HEK293 (cell line): ENCODE measurements at regions not wholly inside any gene's neighbourhood (a gene's known extent, or its start where the extent isn't known, plus 50 kb on each side); places are given as distances from the start of the nearest gene placed in this dataset.

Source experiments
- CTCF ChIA-PET: fragments of 350-600 bp; formaldehyde crosslinking; extraction: SDS; loops from one replicate; lab custom pipeline; 2021; ENCODE audit warnings: antibody characterized with exemption; lab: Yijun Ruan, JAX
- POLR2A ChIA-PET: fragments of 300-600 bp; formaldehyde crosslinking; extraction: SDS; loops from one replicate; lab custom pipeline; 2020; ENCODE audit warnings: antibody characterized with exemption, inconsistent platforms; lab: Yijun Ruan, JAX
- H3K27ac ChIP-seq: fragments of 200-500 bp; sonication (Bioruptor generic); 2 replicates; pipeline ENCODE4 v1.5.1; 2014; ENCODE audit warnings: low read depth, low read length, control low read depth, inconsistent platforms; ENCODE audit errors: extremely low read depth
- H3K36me3 ChIP-seq, 2 experiments: fragments of 200-500 bp in 1 of 2; sonication (Bioruptor generic) in 1 of 2; 1 replicate in 1 of 2; 2 replicates in 1 of 2; pipeline ENCODE4 v1.5.1; 2014 to 2017; ENCODE audit warnings: inconsistent platforms in 2 of 2, low read length in 2 of 2; ENCODE audit not compliant: control insufficient read depth in 2 of 2, insufficient read depth in 1 of 2
- H3K4me1 ChIP-seq: fragments of 200-500 bp; sonication (Bioruptor generic); 2 replicates; pipeline ENCODE4 v1.5.1; 2014; ENCODE audit warnings: mild to moderate bottlenecking, low read length, inconsistent platforms; ENCODE audit not compliant: control insufficient read depth, insufficient read depth
- H3K4me3 ChIP-seq: 2 replicates; pipeline ENCODE4 v1.5.1; 2011; ENCODE audit warnings: low read depth, mild to moderate bottlenecking, control low read depth, low read length, moderate library complexity
- H3K9me3 ChIP-seq: fragments of 200-500 bp; sonication (Bioruptor generic); 2 replicates; pipeline ENCODE4 v1.5.1; 2014; ENCODE audit warnings: low read depth, low read length, inconsistent platforms; ENCODE audit not compliant: control insufficient read depth, insufficient read depth
- GLIS2 ChIP-seq: fragments of 450-650 bp; formaldehyde crosslinking; IDR thresholded peaks from 2 replicates; pipeline ENCODE4 v1.5.1; 2016; ENCODE audit warnings: missing biosample characterization, missing genetic modification characterization
- HOXA7 ChIP-seq: sonication (generic); formaldehyde crosslinking; IDR thresholded peaks from 2 replicates; pipeline ENCODE4 v1.8.1; 2022; ENCODE audit warnings: missing genetic modification reagents, borderline replicate concordance
- HOXC10 ChIP-seq: sonication (generic); formaldehyde crosslinking; IDR thresholded peaks from 2 replicates; pipeline ENCODE4 v1.8.1; 2023; ENCODE audit warnings: mild to moderate bottlenecking, missing genetic modification reagents
- IKZF3 ChIP-seq: fragments of 450-650 bp; IDR thresholded peaks from 2 replicates; pipeline ENCODE4 v1.5.0; 2018; ENCODE audit warnings: missing biosample characterization, mild to moderate bottlenecking, missing genetic modification characterization, moderate library complexity
- KLF16 ChIP-seq: fragments of 450-650 bp; formaldehyde crosslinking; IDR thresholded peaks from 2 replicates; pipeline ENCODE4 v1.5.1; 2017; ENCODE audit warnings: missing biosample characterization, missing genetic modification characterization
- SETDB1 ChIP-seq: IDR thresholded peaks from one replicate; pipeline ENCODE4 v1.6.1; 2017; ENCODE audit warnings: mild to moderate bottlenecking, low read length, moderate library complexity, mixed read lengths; ENCODE audit not compliant: insufficient read length
- WT1 ChIP-seq: fragments of 450-650 bp; formaldehyde crosslinking; IDR thresholded peaks from 2 replicates; pipeline ENCODE4 v1.5.1; 2016; ENCODE audit warnings: missing biosample characterization, missing genetic modification characterization
- YY1 ChIP-seq: fragments of 450-650 bp; formaldehyde crosslinking; IDR thresholded peaks from 2 replicates; pipeline ENCODE4 v1.5.1; 2018; ENCODE audit warnings: missing biosample characterization, missing genetic modification characterization
- ZBTB20 ChIP-seq: fragments of 450-650 bp; formaldehyde crosslinking; IDR thresholded peaks from 2 replicates; pipeline ENCODE4 v1.5.1; 2016; ENCODE audit warnings: missing biosample characterization, missing genetic modification characterization
- ZNF302 ChIP-seq: fragments of 450-650 bp; formaldehyde crosslinking; IDR thresholded peaks from 2 replicates; pipeline ENCODE4 v1.5.1; 2016; ENCODE audit warnings: missing biosample characterization, missing genetic modification characterization, low read depth
- ZNF416 ChIP-seq: fragments of 450-650 bp; formaldehyde crosslinking; IDR thresholded peaks from 2 replicates; pipeline ENCODE4 v1.5.1; 2016; ENCODE audit warnings: missing biosample characterization, missing genetic modification characterization
- ZNF423 ChIP-seq: fragments of 450-650 bp; formaldehyde crosslinking; IDR thresholded peaks from 2 replicates; pipeline ENCODE4 v1.5.1; 2016; ENCODE audit warnings: missing biosample characterization, missing genetic modification characterization
- ZNF560 ChIP-seq: fragments of 450-650 bp; formaldehyde crosslinking; IDR thresholded peaks from 2 replicates; pipeline ENCODE4 v1.5.1; 2017; ENCODE audit warnings: missing biosample characterization, missing genetic modification characterization, borderline replicate concordance
- ZNF571 ChIP-seq: fragments of 450-650 bp; formaldehyde crosslinking; IDR thresholded peaks from 2 replicates; pipeline ENCODE4 v1.5.0; 2017; ENCODE audit warnings: missing biosample characterization, missing genetic modification characterization
- TF ChIP-seq, protein P1 (sequence below): IDR thresholded peaks from 2 replicates; pipeline ENCODE4 v1.6.1; 2011; ENCODE audit warnings: mild to moderate bottlenecking, low read depth, low read length, borderline replicate concordance
- TF ChIP-seq, protein P2 (sequence below): fragments of 450-650 bp; formaldehyde crosslinking; IDR thresholded peaks from 2 replicates; pipeline ENCODE4 v1.5.1; 2016; ENCODE audit warnings: missing biosample characterization, missing genetic modification characterization, low read depth
- TF ChIP-seq, protein P3 (sequence below): fragments of 450-650 bp; IDR thresholded peaks from 2 replicates; pipeline ENCODE4 v1.5.1; 2018; ENCODE audit warnings: missing biosample characterization, mild to moderate bottlenecking, missing genetic modification characterization
- TF ChIP-seq, protein P4 (sequence below): fragments of 450-650 bp; formaldehyde crosslinking; IDR thresholded peaks from 2 replicates; pipeline ENCODE4 v1.5.1; 2016; ENCODE audit warnings: missing biosample characterization, missing genetic modification characterization
- TF ChIP-seq, protein P5 (sequence below): fragments of 450-650 bp; formaldehyde crosslinking; IDR thresholded peaks from 2 replicates; pipeline ENCODE4 v1.5.1; 2017; ENCODE audit warnings: missing biosample characterization, missing genetic modification characterization
- TF ChIP-seq, protein P6 (sequence below): fragments of 450-650 bp; formaldehyde crosslinking; IDR thresholded peaks from 2 replicates; pipeline ENCODE4 v1.5.1; 2016; ENCODE audit warnings: missing biosample characterization, missing genetic modification characterization

DNA sequence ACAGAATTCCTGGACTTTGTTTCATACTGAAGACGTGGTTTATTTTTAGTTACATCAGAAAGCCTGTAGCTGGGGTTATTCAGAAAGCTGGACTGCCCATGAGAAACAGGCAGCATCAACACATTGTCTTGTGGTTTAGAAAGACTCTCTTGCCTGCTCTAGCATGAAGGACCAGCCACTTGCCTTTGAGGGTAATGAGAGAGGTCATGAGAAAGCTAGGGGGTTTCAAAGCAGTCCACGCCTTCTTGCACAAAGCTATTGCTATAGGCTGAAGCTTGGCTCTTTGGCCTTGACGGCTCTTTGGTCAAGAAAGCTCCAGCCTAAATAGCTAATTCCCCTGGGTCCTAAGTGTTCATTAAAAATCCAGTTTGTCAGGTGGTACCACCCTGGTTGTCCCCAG is 208.1 kb downstream of the PRDM2 start:
- ChIA-PET POLR2A (no interaction called here), CTCF (interaction anchor here (0.6 kb wide), 1 partner anchor 96 kb away, joined by 3 read pairs; no protein-coding TSS in a partner anchor)

DNA sequence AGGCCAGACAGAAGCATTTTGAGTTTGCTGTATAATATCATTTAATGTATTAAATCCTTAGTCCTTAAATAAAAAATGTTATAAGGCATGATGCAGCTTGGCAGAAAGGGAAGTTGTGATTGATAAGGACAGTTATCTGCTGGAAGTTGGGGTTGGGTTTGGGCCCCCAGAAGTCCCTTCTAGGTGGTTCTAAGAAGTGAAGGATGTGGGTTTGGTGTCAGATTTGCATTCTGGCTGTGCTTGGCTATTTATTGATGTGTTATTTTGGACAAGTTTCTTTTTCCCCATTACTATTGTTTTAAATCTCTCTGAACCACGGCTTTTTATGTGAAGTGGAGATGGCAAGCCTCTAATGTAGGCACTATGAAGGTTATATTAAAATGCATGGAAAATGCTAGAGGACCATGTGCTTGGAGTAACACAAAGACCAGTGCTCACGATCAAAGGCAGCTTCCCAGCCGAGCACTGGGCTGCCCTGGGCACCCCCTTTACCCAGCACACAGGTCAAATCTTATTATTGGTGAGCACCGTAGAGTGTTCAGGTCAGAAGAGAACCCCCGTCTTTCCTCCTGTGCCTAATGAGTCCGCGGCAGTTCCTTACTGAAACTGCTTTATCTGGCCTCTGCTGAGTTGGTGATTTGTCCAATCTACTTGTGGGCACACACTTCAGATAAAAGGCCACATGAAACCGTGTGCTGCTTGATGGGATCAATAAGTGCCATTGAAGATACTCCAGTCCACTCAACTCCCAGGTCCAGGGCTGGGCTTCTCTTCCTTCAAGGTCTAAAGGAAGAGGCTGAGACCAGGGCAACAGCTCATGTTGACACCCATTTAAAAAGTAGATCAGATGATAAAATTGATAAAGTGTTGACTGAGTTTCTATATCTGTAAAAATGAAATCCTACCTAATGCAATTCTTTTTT is 212.0 kb downstream of the PRDM2 start:
- H3K36me3 ChIP-seq: no peaks in the 10 kb centered on the region
- no peak overlapping the region for H3K4me3 ChIP-seq
- H3K9me3 ChIP-seq: no peaks in the 10 kb centered on the region
- no peaks in the 10 kb centered on the region for H3K4me1 ChIP-seq
- ChIA-PET CTCF (interaction anchor here (0.9 kb wide), 1 partner anchor 13 kb away, joined by 5 read pairs; no protein-coding TSS in a partner anchor), POLR2A (no interaction called here)
- H3K27ac ChIP-seq: no peak overlapping the region
- TF ChIP-seq ZBTB20 (tag by site-specific recombination): no peak
- TF ChIP-seq SETDB1: no peak
- TF ChIP-seq IKZF3: no peak
- no peak for TF ChIP-seq ZNF302 (tag by site-specific recombination)
- TF ChIP-seq YY1 (tag by site-specific recombination): no peak
- no peak for TF ChIP-seq ZNF423 (tag by site-specific recombination)
- no peak for TF ChIP-seq HOXA7 (CRISPR knock-in tag)
- TF ChIP-seq, protein P1, sequence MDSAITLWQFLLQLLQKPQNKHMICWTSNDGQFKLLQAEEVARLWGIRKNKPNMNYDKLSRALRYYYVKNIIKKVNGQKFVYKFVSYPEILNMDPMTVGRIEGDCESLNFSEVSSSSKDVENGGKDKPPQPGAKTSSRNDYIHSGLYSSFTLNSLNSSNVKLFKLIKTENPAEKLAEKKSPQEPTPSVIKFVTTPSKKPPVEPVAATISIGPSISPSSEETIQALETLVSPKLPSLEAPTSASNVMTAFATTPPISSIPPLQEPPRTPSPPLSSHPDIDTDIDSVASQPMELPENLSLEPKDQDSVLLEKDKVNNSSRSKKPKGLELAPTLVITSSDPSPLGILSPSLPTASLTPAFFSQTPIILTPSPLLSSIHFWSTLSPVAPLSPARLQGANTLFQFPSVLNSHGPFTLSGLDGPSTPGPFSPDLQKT: no peak
- TF ChIP-seq WT1 (tag by site-specific recombination): no peak
- TF ChIP-seq ZNF571 (tag by site-specific recombination): no peak
- no peak for TF ChIP-seq KLF16 (tag by site-specific recombination)

More for the DNA sequence above, 208.1 kb downstream of the PRDM2 start:
- Histone ChIP-seq H3K36me3 (no peaks in the 10 kb centered on the region), H3K27ac (no peak overlapping the region), H3K4me3 (no peak overlapping the region), H3K4me1 (no peaks in the 10 kb centered on the region), H3K9me3 (no peaks in the 10 kb centered on the region)
- TF ChIP-seq, protein P2, sequence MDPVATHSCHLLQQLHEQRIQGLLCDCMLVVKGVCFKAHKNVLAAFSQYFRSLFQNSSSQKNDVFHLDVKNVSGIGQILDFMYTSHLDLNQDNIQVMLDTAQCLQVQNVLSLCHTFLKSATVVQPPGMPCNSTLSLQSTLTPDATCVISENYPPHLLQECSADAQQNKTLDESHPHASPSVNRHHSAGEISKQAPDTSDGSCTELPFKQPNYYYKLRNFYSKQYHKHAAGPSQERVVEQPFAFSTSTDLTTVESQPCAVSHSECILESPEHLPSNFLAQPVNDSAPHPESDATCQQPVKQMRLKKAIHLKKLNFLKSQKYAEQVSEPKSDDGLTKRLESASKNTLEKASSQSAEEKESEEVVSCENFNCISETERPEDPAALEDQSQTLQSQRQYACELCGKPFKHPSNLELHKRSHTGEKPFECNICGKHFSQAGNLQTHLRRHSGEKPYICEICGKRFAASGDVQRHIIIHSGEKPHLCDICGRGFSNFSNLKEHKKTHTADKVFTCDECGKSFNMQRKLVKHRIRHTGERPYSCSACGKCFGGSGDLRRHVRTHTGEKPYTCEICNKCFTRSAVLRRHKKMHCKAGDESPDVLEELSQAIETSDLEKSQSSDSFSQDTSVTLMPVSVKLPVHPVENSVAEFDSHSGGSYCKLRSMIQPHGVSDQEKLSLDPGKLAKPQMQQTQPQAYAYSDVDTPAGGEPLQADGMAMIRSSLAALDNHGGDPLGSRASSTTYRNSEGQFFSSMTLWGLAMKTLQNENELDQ (tag by site-specific recombination): no peak
- TF ChIP-seq GLIS2 (tag by site-specific recombination) (no peak), ZNF560 (tag by site-specific recombination) (no peak), ZNF416 (tag by site-specific recombination) (no peak), HOXC10 (CRISPR knock-in tag) (no peak)
- TF ChIP-seq, protein P3, sequence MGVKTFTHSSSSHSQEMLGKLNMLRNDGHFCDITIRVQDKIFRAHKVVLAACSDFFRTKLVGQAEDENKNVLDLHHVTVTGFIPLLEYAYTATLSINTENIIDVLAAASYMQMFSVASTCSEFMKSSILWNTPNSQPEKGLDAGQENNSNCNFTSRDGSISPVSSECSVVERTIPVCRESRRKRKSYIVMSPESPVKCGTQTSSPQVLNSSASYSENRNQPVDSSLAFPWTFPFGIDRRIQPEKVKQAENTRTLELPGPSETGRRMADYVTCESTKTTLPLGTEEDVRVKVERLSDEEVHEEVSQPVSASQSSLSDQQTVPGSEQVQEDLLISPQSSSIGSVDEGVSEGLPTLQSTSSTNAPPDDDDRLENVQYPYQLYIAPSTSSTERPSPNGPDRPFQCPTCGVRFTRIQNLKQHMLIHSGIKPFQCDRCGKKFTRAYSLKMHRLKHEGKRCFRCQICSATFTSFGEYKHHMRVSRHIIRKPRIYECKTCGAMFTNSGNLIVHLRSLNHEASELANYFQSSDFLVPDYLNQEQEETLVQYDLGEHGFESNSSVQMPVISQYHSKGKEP: no peak
- TF ChIP-seq, protein P4, sequence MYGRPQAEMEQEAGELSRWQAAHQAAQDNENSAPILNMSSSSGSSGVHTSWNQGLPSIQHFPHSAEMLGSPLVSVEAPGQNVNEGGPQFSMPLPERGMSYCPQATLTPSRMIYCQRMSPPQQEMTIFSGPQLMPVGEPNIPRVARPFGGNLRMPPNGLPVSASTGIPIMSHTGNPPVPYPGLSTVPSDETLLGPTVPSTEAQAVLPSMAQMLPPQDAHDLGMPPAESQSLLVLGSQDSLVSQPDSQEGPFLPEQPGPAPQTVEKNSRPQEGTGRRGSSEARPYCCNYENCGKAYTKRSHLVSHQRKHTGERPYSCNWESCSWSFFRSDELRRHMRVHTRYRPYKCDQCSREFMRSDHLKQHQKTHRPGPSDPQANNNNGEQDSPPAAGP (tag by site-specific recombination): no peak
- TF ChIP-seq, protein P1: no peak
- TF ChIP-seq, protein P5, sequence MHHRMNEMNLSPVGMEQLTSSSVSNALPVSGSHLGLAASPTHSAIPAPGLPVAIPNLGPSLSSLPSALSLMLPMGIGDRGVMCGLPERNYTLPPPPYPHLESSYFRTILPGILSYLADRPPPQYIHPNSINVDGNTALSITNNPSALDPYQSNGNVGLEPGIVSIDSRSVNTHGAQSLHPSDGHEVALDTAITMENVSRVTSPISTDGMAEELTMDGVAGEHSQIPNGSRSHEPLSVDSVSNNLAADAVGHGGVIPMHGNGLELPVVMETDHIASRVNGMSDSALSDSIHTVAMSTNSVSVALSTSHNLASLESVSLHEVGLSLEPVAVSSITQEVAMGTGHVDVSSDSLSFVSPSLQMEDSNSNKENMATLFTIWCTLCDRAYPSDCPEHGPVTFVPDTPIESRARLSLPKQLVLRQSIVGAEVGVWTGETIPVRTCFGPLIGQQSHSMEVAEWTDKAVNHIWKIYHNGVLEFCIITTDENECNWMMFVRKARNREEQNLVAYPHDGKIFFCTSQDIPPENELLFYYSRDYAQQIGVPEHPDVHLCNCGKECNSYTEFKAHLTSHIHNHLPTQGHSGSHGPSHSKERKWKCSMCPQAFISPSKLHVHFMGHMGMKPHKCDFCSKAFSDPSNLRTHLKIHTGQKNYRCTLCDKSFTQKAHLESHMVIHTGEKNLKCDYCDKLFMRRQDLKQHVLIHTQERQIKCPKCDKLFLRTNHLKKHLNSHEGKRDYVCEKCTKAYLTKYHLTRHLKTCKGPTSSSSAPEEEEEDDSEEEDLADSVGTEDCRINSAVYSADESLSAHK (tag by site-specific recombination): no peak
- TF ChIP-seq, protein P6, sequence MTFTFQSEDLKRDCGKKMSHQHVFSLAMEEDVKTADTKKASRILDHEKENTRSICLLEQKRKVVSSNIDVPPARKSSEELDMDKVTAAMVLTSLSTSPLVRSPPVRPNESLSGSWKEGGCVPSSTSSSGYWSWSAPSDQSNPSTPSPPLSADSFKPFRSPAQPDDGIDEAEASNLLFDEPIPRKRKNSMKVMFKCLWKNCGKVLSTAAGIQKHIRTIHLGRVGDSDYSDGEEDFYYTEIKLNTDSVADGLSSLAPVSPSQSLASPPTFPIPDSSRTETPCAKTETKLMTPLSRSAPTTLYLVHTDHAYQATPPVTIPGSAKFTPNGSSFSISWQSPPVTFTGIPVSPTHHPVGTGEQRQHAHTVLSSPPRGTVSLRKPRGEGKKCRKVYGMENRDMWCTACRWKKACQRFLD: no peak
